Neutrophil (primary cell): ENCODE measurements at regions not wholly inside any gene's neighbourhood (a gene's known extent, or its start where the extent isn't known, plus 50 kb on each side); places are given as distances from the start of the nearest gene placed in this dataset.

Experiments used
- H3K27ac ChIP-seq: fragments of 200-600 bp; sonication (generic); 2 replicates; pipeline ENCODE4 v1.5.1; 2016; ENCODE audit warnings: mild to moderate bottlenecking, moderate library complexity
- H3K27me3 ChIP-seq: fragments of 200-600 bp; sonication (generic); 2 replicates; pipeline ENCODE4 v1.6.0; 2016; ENCODE audit warnings: mild to moderate bottlenecking
- H3K36me3 ChIP-seq: fragments of 200-600 bp; sonication (generic); 2 replicates; pipeline ENCODE4 v1.5.1; 2017
- H3K4me1 ChIP-seq, 2 experiments: fragments of 200-600 bp in 1 of 2; sonication (generic) in 1 of 2; 1 replicate in 1 of 2; 2 replicates in 1 of 2; pipeline versions ENCODE4 v1.5.1 to v1.6.1; 2013 to 2016; ENCODE audit warnings: low read depth in 1 of 2, low read length in 1 of 2, mild to moderate bottlenecking in 1 of 2, moderate library complexity in 1 of 2; ENCODE audit not compliant: control insufficient read depth in 1 of 2, insufficient read depth in 1 of 2
- H3K4me3 ChIP-seq, 2 experiments: fragments of 200-600 bp in 1 of 2; sonication (generic) in 1 of 2; 1 replicate in 1 of 2; 2 replicates in 1 of 2; pipeline ENCODE4 v1.5.1; 2013 to 2016; ENCODE audit warnings: low read depth in 1 of 2, low read length in 1 of 2, mild to moderate bottlenecking in 1 of 2, moderate library complexity in 1 of 2
- H3K9me3 ChIP-seq: fragments of 200-600 bp; sonication (generic); 2 replicates; pipeline ENCODE4 v1.5.1; 2016
- CTCF ChIP-seq: fragments of 200-600 bp; sonication (generic); IDR thresholded peaks from 2 replicates; pipeline ENCODE4 v1.5.1; 2016; ENCODE audit warnings: antibody characterized with exemption

GRCh38 chr5:2132497-2132847 lies 249.7 kb upstream of the IRX4 start:
- Histone ChIP-seq H3K9me3 (no peaks in the 10 kb centered on the region), H3K4me3 (no peak overlapping the region), H3K4me1 (no peaks in the 10 kb centered on the region), H3K27ac (no peak overlapping the region), H3K36me3 (no peaks in the 10 kb centered on the region), H3K27me3 (peaks cover 4% of the 10 kb centered on the region)
- no peak for TF ChIP-seq CTCF

- no peaks in the 10 kb centered on the region for H3K4me1 ChIP-seq
- no peaks in the 10 kb centered on the region for H3K9me3 ChIP-seq
- no peak for TF ChIP-seq CTCF
- no peak overlapping the region for H3K4me3 ChIP-seq
- H3K36me3 ChIP-seq = no peaks in the 10 kb centered on the region
- H3K27ac ChIP-seq = no peak overlapping the region
- peaks cover 4% of the 10 kb centered on the region for H3K27me3 ChIP-seq
These were observed 249.2 kb upstream of the IRX4 start for GRCh38 chr5:2131826-2132496.

GRCh38 chr5:2131196-2131595 lies 248.5 kb upstream of the IRX4 start:
- H3K36me3 ChIP-seq = no peaks in the 10 kb centered on the region
- peaks cover 4% of the 10 kb centered on the region for H3K27me3 ChIP-seq
- H3K27ac ChIP-seq = no peak overlapping the region
- no peak overlapping the region for H3K4me3 ChIP-seq
- no peaks in the 10 kb centered on the region for H3K9me3 ChIP-seq
- no peak for TF ChIP-seq CTCF
- no peaks in the 10 kb centered on the region for H3K4me1 ChIP-seq

GRCh38 chr5:2130361-2130760 lies 247.6 kb upstream of the IRX4 start:
- no peaks in the 10 kb centered on the region for H3K4me1 ChIP-seq
- no peak overlapping the region for H3K27ac ChIP-seq
- TF ChIP-seq CTCF = no peak
- no peaks in the 10 kb centered on the region for H3K36me3 ChIP-seq
- no peaks in the 10 kb centered on the region for H3K9me3 ChIP-seq
- H3K27me3 ChIP-seq = peaks cover 4% of the 10 kb centered on the region
- no peak overlapping the region for H3K4me3 ChIP-seq

- no peaks in the 10 kb centered on the region for H3K9me3 ChIP-seq
- H3K27ac ChIP-seq = no peak overlapping the region
- H3K36me3 ChIP-seq = no peaks in the 10 kb centered on the region
- TF ChIP-seq CTCF = no peak
- H3K4me3 ChIP-seq = no peak overlapping the region
- peaks cover 4% of the 10 kb centered on the region for H3K27me3 ChIP-seq
- H3K4me1 ChIP-seq = no peaks in the 10 kb centered on the region
These were observed 247.0 kb upstream of the IRX4 start for GRCh38 chr5:2129568-2130272.
